Renal pelvis (tissue), 1 donor: ENCODE measurements at regions not wholly inside any gene's neighbourhood (a gene's known extent, or its start where the extent isn't known, plus 50 kb on each side); places are given as distances from the start of the nearest gene placed in this dataset.
"Not testable (repeated sequence)": the region's sequence is repeated elsewhere in the genome, so short reads cannot be mapped to it uniquely, and the experiment has no call there.

ENCODE experiments used
- DNase-seq: peaks from one replicate; pipeline ENCODE4 v3.0.0-alpha.2; 2013

- peak; percentile 16 for DNase-seq
Observed at GRCh38 chr6:1445650-1446330, 56.4 kb downstream of the FOXF2 start.

GRCh38 chr6:1449896-1450295 is 60.5 kb downstream of the FOXF2 start:
- DNase-seq, result no peak

- DNase-seq, result no peak
Observed at GRCh38 chr6:1453024-1453423, 63.6 kb downstream of the FOXF2 start.

- DNase-seq, result not testable (repeated sequence)
Observed at GRCh38 chr6:1456816-1457215, 67.4 kb downstream of the FOXF2 start.

- DNase-seq, result no peak
Observed at GRCh38 chr6:1461207-1461606, 71.8 kb downstream of the FOXF2 start.

GRCh38 chr6:1461736-1462135 is 72.4 kb downstream of the FOXF2 start:
- DNase-seq, result no peak

- no peak for DNase-seq
Observed at GRCh38 chr6:1463275-1463674, 73.9 kb downstream of the FOXF2 start.

- DNase-seq, result no peak
Observed at GRCh38 chr6:1463751-1464426, 74.5 kb downstream of the FOXF2 start.

- no peak for DNase-seq
Observed at GRCh38 chr6:1464781-1465370, 75.5 kb downstream of the FOXF2 start.

GRCh38 chr6:1468126-1468525 is 78.8 kb downstream of the FOXF2 start:
- DNase-seq, result no peak

GRCh38 chr6:1470040-1470439 is 80.7 kb downstream of the FOXF2 start:
- no peak for DNase-seq

- no peak for DNase-seq
Observed at GRCh38 chr6:1472643-1473042, 83.3 kb downstream of the FOXF2 start.

GRCh38 chr6:1473166-1473565 is 83.8 kb downstream of the FOXF2 start:
- DNase-seq, result no peak

- no peak for DNase-seq
Observed at GRCh38 chr6:1473598-1473997, 84.2 kb downstream of the FOXF2 start.

- DNase-seq, result no peak
Observed at GRCh38 chr6:1474205-1474604, 84.8 kb downstream of the FOXF2 start.

- DNase-seq, result no peak
Observed at GRCh38 chr6:1475174-1475573, 85.8 kb downstream of the FOXF2 start.

- peak; percentile 42 for DNase-seq
Observed at GRCh38 chr6:1477432-1478090, 88.2 kb downstream of the FOXF2 start.

GRCh38 chr6:1478163-1478826 is 88.9 kb downstream of the FOXF2 start:
- DNase-seq, result not testable (repeated sequence)

GRCh38 chr6:1479095-1479494 is 89.7 kb downstream of the FOXF2 start:
- no peak for DNase-seq

GRCh38 chr6:1479601-1480221 is 90.3 kb downstream of the FOXF2 start:
- no peak for DNase-seq

GRCh38 chr6:1481286-1481685 is 91.9 kb downstream of the FOXF2 start:
- DNase-seq, result no peak
